Esophagus muscularis mucosa (tissue), 3 donors: ENCODE measurements at regions not wholly inside any gene's neighbourhood (a gene's known extent, or its start where the extent isn't known, plus 50 kb on each side); places are given as distances from the start of the nearest gene placed in this dataset.

Experiments used
- POLR2A ChIP-seq: fragments of 450-650 bp; IDR thresholded peaks from one replicate; pipeline ENCODE4 v1.6.1; 2017; ENCODE audit warnings: antibody characterized with exemption, moderate library complexity, mild to moderate bottlenecking, low read depth
- POLR2AphosphoS5 ChIP-seq, 2 donors: sonication (generic); formaldehyde crosslinking; IDR thresholded peaks; one replicate each; pipeline ENCODE4 v1.6.1; 2017; ENCODE audit warnings: antibody characterized with exemption in 2 of 2
- TF ChIP-seq, protein P1 (sequence below), 3 experiments: fragments of 200-600 bp in 2 of 3; fragments of 450-650 bp in 1 of 3; sonication (generic) in 2 of 3; IDR thresholded peaks; one replicate each; pipeline ENCODE4 v1.5.1; 2017 to 2019; ENCODE audit warnings: antibody characterized with exemption in 3 of 3, mild to moderate bottlenecking in 2 of 3, moderate library complexity in 1 of 3

GRCh38 chr18:72194072-72194471 is 350.1 kb downstream of the CBLN2 start:
- TF ChIP-seq POLR2A (no peak), POLR2AphosphoS5 (IDR thresholded peaks at IDR 0.05) (no peak)
- TF ChIP-seq, protein P1, sequence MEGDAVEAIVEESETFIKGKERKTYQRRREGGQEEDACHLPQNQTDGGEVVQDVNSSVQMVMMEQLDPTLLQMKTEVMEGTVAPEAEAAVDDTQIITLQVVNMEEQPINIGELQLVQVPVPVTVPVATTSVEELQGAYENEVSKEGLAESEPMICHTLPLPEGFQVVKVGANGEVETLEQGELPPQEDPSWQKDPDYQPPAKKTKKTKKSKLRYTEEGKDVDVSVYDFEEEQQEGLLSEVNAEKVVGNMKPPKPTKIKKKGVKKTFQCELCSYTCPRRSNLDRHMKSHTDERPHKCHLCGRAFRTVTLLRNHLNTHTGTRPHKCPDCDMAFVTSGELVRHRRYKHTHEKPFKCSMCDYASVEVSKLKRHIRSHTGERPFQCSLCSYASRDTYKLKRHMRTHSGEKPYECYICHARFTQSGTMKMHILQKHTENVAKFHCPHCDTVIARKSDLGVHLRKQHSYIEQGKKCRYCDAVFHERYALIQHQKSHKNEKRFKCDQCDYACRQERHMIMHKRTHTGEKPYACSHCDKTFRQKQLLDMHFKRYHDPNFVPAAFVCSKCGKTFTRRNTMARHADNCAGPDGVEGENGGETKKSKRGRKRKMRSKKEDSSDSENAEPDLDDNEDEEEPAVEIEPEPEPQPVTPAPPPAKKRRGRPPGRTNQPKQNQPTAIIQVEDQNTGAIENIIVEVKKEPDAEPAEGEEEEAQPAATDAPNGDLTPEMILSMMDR (IDR thresholded peaks at IDR 0.05): no peak
